Limb (tissue), 2 donors: ENCODE measurements at regions not wholly inside any gene's neighbourhood (a gene's known extent, or its start where the extent isn't known, plus 50 kb on each side); places are given as distances from the start of the nearest gene placed in this dataset.
"Not testable (repeated sequence)": the region's sequence is repeated elsewhere in the genome, so short reads cannot be mapped to it uniquely, and the experiment has no call there.

Source experiments
- DNase-seq, 2 donors: peaks; one replicate each; pipeline ENCODE4 v3.0.0-alpha.2; 2016; ENCODE audit errors: extremely low spot score in 2 of 2

GRCh38 chr19:20294181-20294580 is 127.2 kb downstream of the ZNF486 start:
- no peak for DNase-seq

DNA sequence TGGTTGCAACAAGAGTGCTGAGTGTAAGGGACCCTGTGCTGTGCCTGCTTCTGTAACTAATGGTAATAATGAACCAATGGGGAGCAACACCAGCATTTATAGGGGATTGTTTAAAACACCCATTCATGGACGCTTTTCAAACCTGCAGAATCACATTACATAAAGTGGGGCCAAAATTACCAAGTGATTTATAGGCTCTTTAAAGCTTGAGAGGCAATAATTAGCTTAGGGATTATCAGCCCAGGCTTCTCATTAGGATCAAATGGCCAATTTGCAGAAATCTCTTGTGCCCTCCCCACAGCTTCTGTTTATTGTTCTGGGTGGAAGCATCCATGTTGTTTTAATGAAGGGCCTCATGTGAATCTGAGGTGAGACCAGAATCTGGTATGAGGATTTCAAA is 125.5 kb downstream of the ZNF486 start:
- DNase-seq, result not testable (repeated sequence)

DNA sequence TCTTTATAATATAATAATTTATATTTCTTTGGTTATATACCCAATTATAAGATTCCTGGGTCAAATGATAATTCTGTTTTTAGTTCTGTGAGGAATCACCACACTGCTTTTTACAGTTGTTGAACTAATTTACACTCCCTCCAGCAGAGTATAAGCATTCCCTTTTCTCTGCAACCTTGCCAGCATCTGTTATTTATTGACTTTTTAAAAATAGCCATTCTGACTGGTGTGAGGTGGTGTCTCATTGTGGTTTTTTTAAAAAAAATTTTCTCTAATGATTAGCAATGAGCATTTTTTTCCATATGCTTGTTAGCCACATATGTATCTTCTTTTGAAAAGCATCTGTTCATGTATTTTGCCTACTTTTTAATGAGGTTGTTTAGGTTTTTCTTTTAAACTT is 122.2 kb downstream of the ZNF486 start:
- no peak for DNase-seq

GRCh38 chr19:20287070-20287469 is 120.1 kb downstream of the ZNF486 start:
- DNase-seq, result no peak

DNA sequence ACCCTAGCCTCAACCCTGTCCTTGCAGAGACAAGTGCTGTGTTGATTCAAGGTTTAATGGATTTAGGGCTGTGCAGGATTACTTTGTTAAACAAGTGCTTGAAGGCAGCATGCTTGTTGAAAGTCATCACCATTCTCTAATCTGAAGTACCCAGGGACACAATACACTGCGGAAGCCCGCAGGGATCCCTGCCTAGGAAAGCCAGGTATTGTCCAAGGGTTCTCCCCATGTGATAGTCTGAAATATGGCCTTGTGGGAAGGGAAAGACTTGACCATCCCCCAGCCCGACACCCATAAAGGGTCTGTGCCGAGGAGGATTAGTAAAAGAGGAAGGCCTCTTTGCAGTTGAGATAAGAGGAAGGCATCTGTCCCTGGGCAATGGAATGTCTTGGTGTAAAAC is 118.9 kb downstream of the ZNF486 start:
- DNase-seq, result not testable (repeated sequence)

DNA sequence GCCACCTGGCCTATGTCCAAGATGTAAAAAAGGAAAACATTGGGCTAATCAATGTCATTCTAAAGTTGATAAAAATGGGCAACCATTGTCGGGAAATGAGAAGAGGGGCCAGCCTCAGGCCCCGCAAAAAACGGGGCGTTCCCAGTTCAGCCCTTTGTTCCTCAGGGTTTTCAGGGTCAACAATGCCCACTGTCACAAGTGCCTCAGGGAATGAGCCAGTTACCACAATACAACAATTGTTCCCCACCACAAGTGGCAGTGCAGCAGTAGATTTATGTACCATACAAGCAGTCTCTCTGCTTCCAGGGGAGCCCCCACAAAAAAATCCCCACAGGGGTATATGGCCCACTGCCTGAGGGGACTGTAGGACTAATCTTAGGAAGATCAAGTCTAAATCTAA is 112.5 kb downstream of the ZNF486 start:
- DNase-seq, result no peak

- peak in 1 of 2 donors; percentile 28 for DNase-seq
These were observed 111.3 kb downstream of the ZNF486 start for GRCh38 chr19:20278342-20278741.

- DNase-seq, result not testable (repeated sequence)
These were observed 109.7 kb downstream of the ZNF486 start for GRCh38 chr19:20276732-20277082.

DNA sequence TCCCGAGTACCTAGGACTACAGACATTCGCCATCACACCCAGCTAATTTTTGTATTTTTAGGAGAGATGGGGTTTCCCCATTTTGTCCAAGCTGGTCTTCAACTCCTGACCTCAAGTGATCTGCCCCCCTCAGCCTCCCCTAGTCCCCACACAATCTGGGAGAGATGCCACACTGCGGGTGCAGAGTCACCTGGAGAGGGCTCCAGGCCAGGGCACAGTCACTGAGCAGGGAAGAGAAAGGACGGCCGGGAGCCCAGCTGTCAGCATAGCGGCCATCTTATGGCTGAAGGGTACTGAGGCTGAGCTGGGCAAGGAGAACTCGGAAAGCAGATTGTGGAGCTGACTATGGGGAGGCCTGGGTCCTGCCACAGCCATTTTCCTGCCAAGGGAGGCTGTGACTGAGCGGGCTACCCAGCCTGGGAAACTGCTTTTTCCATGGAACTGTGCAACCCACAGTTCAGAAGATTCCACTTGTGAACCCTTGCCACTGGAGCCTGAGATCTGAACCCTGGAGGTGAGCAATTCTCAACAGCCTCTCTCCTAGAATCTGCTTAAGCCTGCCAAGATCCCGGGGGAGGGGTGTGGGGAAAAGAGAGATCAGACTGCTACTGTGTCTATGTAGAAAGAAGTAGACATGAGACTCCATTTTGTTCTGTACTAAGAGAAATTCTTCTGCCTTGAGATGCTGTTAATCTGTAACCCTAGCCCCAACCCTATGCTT is 109.2 kb downstream of the ZNF486 start:
- no peak for DNase-seq

- DNase-seq, result no peak
These were observed 107.0 kb downstream of the ZNF486 start for GRCh38 chr19:20273951-20274570.

DNA sequence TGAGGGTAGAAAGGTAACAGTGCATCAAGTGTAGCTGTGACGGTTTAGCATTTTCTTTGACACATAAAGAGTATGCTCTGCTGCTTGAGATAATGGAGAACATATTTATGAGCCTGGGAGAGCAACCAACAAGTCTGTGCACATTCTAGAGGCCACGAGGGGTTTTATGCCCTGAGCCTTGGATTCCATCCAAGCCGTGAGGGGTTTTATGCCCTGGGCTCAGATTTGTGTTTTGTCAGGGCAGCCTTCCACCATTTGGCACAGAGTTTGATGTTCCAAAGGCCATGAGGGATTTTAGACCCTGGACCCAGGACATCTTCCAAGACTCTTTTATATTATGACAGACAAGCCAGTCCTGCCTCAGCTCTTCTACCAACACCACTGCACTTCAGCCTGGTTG is 106.4 kb downstream of the ZNF486 start:
- no peak for DNase-seq

- not testable (repeated sequence) for DNase-seq
These were observed 105.6 kb downstream of the ZNF486 start for GRCh38 chr19:20272627-20273010.

DNA sequence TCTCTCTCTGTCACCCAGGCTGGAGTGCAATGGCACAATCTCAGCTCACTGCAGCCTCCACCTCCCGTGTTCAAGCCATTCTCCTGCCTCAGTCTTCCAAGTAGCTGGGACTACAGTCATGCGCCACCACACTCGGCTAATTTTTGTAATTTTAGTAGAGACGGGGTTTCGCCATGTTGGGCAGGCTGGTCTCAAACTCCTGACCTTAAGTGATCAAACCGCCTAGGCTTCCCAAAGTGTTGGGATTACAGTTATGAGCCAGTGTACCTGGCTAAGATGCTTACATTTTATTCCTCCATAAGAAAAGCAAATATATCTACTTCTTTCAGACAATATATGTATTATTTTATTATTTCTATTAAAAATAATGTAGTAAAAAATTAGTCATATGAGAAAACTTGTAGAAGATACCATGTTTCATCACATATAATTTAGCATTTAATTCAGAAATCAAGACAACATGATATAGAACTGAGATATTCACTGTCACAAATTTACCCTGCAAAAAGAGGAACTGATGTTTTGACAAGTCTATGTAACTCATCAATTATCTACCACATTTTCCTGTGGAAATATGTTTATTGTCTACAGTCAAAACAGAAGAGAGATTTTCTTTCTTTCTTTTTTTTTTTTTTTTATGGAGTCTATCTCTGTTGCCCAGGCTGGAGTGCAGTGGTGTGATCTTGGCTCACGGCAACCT is 105.1 kb downstream of the ZNF486 start:
- not testable (repeated sequence) for DNase-seq

- DNase-seq, result no peak
These were observed 104.4 kb downstream of the ZNF486 start for GRCh38 chr19:20271215-20271926.

- DNase-seq, result no peak
These were observed 102.4 kb downstream of the ZNF486 start for GRCh38 chr19:20269461-20269860.

GRCh38 chr19:20261513-20261912 is 94.5 kb downstream of the ZNF486 start:
- DNase-seq, result not testable (repeated sequence)

DNA sequence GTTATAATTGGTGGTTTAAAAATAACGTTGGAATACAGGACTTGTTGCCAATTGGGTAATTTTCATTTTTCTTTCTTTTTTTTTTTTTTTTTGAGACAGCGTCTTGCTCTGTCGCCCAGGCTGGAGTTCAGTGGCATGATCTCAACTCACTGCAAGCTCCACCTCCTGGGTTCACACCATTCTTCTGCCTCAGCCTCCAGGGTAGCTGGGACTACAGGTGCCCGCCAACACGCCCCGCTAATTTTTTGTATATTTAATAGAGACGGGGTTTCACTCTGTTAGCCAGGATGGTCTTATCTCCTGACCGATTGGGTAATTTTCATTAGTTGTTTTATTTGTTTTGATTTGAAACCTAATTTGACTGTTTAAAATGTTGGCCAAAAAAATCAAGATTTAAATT is 93.7 kb downstream of the ZNF486 start:
- DNase-seq, result not testable (repeated sequence)

GRCh38 chr19:20259615-20260014 is 92.6 kb downstream of the ZNF486 start:
- DNase-seq, result no peak

GRCh38 chr19:20256606-20257005 is 89.6 kb downstream of the ZNF486 start:
- DNase-seq, result no peak

- no peak for DNase-seq
These were observed 87.1 kb downstream of the ZNF486 start for GRCh38 chr19:20254121-20254520.

- no peak for DNase-seq
These were observed 85.6 kb downstream of the ZNF486 start for GRCh38 chr19:20252613-20253012.

DNA sequence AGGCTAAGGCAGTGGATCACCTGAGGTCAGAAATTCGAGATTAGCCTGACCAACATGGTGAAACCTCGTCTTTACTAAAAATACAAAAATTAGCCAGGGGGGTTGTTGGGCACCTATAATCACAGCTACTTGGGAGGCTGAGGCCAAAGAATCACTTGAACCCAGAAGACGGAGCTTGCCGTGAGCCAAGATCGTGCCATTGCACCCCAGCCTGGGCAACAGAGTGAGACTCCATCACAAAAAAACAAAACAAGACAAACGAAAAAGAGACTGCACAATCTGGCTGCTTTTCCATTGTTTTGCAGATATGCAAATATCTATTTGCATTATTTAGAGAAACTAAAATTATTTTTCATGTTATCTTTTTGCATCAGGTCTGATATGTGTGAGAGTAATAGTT is 83.6 kb downstream of the ZNF486 start:
- no peak for DNase-seq
